ENCODE measurements at regions not wholly inside any gene's neighbourhood (a gene's known extent, or its start where the extent isn't known, plus 50 kb on each side); places are given as distances from the start of the nearest gene placed in this dataset.
A peak's percentile ranks its signal among the peaks of the same experiment; 100 is the strongest.

GRCh38 chr10:117631276-117632145 lies 89.0 kb downstream of the EMX2 start:
- ATAC-seq (peak; percentile 70), DNase-seq (ENCODE audit: low spot score) (no peak)
- intact Hi-C loops (cut with DNase I), result no loop called here

DNA sequence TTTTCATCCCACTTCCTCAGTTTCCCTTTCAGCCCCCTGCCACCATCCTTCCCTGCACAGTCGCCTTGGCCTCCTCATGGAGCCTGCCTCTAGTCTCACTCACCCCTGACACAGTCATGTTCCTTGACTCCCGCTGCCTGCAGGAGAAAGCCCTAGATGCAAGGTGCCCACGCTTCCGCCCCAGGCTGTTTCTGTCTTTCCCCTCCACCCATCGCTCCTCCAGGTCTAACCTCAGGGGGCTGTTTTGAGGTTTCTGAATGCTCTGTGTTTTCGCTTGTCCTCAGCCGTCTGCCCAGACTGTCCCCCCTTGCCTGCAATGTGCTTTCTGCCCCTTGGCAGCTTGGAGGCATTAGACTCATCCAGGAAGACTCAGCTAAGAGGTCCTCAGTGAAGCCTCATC lies 89.9 kb downstream of the EMX2 start:
- ATAC-seq (no peak), DNase-seq (ENCODE audit: low spot score) (no peak)
- intact Hi-C loops (cut with DNase I), result no loop called here

DNA sequence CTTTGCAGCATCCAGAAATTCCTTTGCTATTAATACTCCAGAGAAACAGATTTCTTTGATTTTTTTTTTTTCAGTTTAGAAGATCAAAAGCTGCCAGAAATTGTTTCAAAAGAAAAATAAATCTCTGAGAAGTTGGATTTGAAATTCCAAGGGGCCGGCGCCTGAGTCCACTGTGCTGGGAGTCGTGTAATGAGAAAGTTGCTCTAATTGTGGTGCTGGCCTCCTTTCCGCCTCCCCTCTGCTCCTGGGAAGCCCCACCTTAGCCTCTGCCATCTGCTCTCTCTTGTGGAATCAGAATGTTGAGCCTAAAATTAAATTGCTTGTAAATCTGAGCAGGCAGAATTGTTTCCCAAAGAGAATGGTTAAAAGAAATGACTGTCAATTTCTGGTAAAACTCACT lies 93.3 kb downstream of the EMX2 start:
- intact Hi-C loops (cut with DNase I), result no loop called here
- DNase-seq (ENCODE audit: low spot score) (no peak), ATAC-seq (no peak)

DNA sequence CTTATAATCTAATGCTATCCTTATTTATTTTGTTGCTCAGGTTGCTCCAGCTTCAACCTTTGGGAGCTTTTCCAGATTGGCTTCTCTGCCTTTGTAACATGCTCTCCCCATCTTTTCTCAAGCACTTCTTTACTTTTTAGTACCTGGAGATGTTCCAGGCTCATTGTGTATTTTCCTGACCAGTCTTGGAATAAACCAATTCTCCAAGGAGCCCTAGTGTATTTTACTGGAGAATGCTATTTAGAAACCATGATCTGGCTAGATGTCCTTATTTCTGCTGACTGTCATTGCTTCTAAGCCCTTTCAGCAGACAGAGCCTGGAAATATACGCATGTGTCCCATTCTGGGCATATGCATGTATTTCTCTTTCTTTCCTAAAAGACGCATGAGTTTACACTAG lies 95.7 kb downstream of the EMX2 start:
- DNase-seq (ENCODE audit: low spot score) (no peak), ATAC-seq (no peak)
- intact Hi-C loops (cut with DNase I), result no loop called here

- DNase-seq (ENCODE audit: low spot score) (no peak), ATAC-seq (no peak)
- intact Hi-C loops (cut with DNase I), result no loop called here
Measured at GRCh38 chr10:117638664-117639200, 96.2 kb downstream of the EMX2 start.

- DNase-seq (ENCODE audit: low spot score), result no peak
- no peak for ATAC-seq
- intact Hi-C loops (cut with DNase I), result no loop called here
Measured at GRCh38 chr10:117640406-117640805, 97.9 kb downstream of the EMX2 start.

- DNase-seq (ENCODE audit: low spot score) (no peak), ATAC-seq (no peak)
- intact Hi-C loops (cut with DNase I), result no loop called here
Measured at GRCh38 chr10:117646718-117647117, 104.2 kb downstream of the EMX2 start.

- DNase-seq (ENCODE audit: low spot score) (no peak), ATAC-seq (no peak)
- intact Hi-C loops (cut with DNase I), result no loop called here
Measured at GRCh38 chr10:117647306-117647705, 104.8 kb downstream of the EMX2 start.

GRCh38 chr10:117651121-117651520 lies 108.6 kb downstream of the EMX2 start:
- no peak for ATAC-seq

GRCh38 chr10:117652228-117653169 lies 110.0 kb downstream of the EMX2 start:
- intact Hi-C loops (cut with DNase I), result no loop called here
- ATAC-seq (no peak), DNase-seq (ENCODE audit: low spot score) (no peak)

More at GRCh38 chr10:117651121-117651520, 108.6 kb downstream of the EMX2 start:
- no peak for DNase-seq (ENCODE audit: low spot score)
- intact Hi-C loops (cut with DNase I), result no loop called here

- DNase-seq (ENCODE audit: low spot score) (no peak), ATAC-seq (no peak)
- intact Hi-C loops (cut with DNase I), result no loop called here
Measured at GRCh38 chr10:117653170-117653515, 110.6 kb downstream of the EMX2 start.

DNA sequence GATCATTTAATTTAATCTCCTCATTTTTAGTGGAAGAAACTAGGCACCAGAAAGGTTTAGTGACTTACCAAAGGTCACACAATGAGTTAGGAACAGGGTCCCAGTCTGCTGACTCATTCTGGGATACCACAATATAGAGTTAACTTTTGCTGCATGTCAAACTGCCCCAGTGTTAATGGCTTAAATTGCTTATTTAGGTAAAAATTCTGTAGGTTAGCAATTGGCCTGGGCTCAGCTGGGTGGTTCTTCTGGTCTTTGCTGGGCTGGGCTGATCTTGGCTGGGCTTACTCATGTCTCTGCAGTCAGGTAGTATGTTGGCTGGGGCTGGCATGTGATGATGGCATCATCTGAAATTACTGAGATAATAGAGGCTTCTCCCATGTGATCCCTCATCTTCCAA lies 111.6 kb downstream of the EMX2 start:
- ATAC-seq, result no peak
- DNase-seq (ENCODE audit: low spot score), result no peak
- intact Hi-C loops (cut with DNase I), result no loop called here

DNA sequence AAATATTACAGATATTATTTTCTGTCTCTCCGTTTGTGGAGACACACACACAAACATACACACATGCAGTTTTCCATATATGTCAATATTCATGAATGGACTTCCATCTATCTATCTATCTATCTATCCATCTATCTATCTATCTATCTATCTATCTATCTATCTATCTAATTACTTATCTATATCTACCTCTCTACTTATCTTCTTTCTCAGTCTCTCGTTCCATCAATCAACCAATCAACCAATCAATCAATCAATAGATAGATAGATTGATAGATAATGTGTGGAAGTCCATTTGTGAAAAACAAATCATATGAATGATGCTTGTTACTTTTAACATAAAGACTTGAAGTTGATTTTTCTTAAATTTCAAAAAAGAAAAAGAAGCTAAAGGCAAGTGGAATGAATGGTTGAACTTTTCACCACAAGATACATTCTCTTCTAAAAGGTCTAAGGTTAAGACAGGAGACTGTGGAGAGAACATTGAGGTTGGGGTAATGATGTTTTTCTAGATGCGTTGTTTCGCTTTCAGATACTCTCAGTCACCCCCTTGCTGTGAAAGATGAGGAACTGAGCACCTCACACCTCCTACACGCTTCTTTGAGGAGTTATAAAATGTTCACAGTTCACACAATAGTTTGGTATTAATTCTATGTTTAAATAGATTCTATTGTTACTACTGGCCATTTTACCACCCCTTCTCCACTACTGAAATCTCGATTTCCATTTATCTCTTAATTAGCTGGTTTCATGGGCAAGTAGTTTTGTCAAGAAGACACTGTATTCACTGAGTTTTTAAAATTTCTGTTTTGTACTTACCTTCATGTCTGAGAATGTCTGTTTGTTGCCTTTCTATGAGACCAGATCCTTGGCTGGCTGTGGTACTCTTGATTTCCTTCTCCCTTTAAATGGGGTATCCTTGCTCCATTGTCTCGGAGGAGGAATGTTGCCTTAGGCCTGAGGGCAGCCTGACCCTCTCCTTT lies 114.1 kb downstream of the EMX2 start:
- intact Hi-C loops (cut with DNase I), result no loop called here
- ATAC-seq (no peak), DNase-seq (ENCODE audit: low spot score) (no peak)

GRCh38 chr10:117661316-117661715 lies 118.8 kb downstream of the EMX2 start:
- DNase-seq (ENCODE audit: low spot score), result no peak
- intact Hi-C loops (cut with DNase I), result no loop called here
- ATAC-seq, result no peak

DNA sequence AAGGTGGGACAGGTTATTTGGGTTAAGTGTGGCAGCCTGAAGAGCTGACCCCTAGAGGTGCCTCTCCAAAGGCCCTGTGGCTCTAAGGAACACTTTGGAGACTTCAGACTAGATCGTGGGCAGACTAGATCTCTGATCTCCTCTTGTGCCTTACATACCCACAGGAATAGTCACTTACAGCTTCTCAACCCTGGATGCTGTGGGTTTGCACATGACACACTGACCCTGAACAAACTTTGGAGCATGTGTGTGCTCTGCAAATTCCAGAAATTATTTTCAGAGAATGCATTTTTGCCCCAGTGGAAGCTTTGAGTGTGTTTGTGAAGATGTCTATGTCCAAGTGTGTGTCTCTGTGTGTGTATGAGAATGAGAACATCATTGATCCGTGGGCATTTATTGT lies 119.6 kb downstream of the EMX2 start:
- no peak for DNase-seq (ENCODE audit: low spot score)
- no peak for ATAC-seq

GRCh38 chr10:117662751-117663540 lies 120.4 kb downstream of the EMX2 start:
- no peak for ATAC-seq
- intact Hi-C loops (cut with DNase I), result no loop called here
- no peak for DNase-seq (ENCODE audit: low spot score)

More for the DNA sequence above, 119.6 kb downstream of the EMX2 start:
- intact Hi-C loops (cut with DNase I), result no loop called here

GRCh38 chr10:117663750-117664149 lies 121.2 kb downstream of the EMX2 start:
- ATAC-seq (no peak), DNase-seq (ENCODE audit: low spot score) (no peak)
- intact Hi-C loops (cut with DNase I), result no loop called here

- intact Hi-C loops (cut with DNase I), result no loop called here
- ATAC-seq (no peak), DNase-seq (ENCODE audit: low spot score) (no peak)
Measured at GRCh38 chr10:117664288-117664687, 121.7 kb downstream of the EMX2 start.
